NCI-H2029 (cell line): ENCODE measurements at regions not wholly inside any gene's neighbourhood (a gene's known extent, or its start where the extent isn't known, plus 50 kb on each side); places are given as distances from the start of the nearest gene placed in this dataset.

Source experiments
- DNase-seq: peaks from one replicate; lab custom pipeline; 2025; lab: John Stamatoyannopoulos, UW

DNA sequence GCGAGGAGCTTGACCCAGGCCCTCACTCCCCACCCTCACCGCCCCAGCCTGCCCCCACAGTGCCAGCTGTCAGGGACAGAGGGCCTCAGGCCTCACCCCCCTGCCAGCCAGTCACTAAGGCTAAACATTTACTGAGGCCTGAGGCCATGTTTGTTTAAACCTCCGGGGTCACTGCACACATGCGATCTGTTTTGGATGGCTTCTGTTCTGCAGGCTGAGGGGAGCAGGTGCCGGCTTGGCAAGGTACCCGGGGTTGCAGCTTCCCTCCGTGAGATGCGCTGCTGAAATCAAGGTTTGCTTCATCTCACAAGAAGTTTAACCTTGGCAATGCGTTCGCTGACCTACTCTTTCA, 103.3 kb upstream of the BOD1 start:
- DNase-seq: no peak

DNA sequence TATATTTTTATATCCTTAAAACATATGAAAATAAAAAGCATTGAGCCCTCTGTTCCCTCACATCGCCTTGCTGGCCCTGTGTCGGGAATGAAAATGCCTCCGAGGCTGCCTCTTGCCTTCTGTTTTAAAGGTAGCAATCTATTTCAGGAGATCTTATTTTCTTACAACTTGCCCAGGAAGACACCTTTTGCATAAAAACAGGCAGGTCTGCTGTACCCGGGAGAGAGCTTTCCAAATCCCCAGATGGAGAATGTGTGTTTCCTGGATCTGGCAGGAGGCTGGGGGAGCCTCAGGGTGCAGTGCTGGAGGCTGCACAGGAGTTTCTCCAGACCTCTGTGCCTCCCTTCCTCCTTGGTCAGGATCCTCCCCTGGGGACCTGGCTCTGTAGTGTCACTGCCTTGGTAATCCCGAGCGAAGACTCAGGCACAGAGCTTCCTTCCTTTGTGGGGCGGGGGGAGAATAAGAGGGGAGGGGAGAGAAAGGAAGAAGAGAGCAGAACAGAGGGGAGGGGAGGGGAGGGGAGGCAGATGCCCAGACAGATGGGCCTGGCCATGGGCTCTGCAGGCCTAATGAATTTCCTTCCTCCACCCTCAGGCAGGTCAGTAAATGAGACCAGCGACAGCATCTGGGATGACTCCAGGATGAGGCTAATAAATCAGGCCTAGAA, 104.0 kb upstream of the BOD1 start:
- DNase-seq: no peak

DNA sequence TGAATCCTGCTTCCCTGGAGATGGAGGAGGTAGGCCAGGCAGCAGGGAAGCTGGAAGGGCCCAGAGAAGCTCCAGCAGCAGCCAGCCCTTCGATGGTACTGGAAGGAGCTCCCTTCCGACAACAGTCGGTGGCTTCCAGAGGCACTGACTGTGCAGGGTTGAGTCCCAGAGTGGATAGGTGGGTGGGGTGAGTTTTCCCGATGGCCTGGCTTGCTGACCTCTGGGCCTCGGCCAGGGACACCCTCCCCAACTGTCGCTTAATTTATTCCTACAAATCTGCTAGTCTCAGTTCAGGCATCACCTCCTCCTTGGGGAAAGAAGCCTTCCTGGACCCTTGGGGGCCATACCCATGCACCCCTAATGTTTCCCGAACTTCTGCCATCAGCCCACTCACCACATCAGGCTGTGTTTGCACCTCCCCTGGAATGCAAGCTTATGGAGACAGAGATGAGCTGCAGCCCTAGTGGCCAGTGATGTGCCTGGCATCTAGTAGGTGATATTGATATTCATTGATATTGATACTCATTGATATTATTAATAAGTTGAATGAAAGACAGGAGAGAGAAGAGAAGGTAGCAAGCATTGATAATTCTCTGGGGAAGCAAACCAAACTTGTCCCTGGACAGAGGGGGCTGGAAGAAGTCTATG, 104.6 kb upstream of the BOD1 start:
- DNase-seq: no peak

DNA sequence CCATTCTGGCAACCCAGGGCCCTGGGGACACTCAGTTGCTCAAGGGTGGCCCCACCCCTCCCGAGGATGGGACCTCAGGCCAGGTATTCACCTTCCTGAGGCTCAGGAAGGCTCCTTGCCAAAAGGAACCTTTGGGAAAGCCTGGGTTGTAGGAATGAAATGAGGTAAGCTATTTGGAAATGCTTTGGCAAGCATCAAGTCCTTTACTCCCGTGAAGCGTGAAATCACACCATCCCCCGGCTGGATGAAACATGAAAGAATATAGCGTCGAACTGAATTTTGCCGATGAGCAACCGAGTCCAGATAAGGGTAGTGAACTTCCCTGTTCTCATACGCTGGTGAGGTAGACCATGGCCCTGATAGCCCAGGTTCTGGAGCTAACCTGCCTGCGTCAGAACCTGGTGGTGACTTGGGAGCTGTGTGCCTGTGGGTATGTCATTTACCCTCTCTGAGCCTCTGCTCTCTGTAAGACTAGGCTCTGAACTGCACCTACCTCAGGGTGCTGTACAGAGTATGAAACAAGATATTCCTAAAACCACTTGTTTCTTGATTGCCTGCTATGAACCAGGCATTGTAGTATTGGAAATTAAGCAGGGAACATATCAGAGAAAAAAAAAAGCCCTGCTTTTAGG, 105.3 kb upstream of the BOD1 start:
- no peak for DNase-seq

DNA sequence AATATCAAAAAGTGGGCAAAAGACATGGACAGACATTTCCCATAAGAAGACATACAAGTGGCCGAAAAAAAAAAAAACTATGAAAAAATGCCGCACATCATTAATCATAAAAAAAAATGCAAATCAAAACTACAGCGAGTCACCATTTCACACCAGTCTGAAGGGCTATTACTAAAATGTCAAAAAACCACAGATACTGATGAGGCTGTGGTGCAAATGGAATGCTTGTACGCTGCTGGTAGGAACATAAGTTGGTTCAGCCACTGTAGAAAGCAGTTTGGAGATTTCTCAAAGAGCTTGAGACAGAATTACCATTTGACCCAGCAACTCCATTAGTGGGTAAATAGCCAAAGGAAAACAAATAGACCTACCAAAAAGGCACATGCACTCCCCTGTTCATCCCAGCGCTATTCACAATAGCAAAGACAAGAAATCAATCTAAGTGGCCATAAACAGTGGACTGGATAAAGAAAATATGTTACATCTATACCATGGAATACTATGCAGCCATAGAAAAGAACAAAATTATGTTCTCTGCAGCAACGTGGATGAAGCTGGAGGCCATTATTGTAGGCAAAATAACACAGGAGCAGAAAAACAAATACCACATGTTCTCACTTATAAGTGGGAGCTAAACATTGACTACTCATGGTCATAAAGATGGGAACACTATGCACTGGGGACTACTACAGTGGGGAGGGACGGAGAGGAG, 110.6 kb upstream of the BOD1 start:
- no peak for DNase-seq

DNA sequence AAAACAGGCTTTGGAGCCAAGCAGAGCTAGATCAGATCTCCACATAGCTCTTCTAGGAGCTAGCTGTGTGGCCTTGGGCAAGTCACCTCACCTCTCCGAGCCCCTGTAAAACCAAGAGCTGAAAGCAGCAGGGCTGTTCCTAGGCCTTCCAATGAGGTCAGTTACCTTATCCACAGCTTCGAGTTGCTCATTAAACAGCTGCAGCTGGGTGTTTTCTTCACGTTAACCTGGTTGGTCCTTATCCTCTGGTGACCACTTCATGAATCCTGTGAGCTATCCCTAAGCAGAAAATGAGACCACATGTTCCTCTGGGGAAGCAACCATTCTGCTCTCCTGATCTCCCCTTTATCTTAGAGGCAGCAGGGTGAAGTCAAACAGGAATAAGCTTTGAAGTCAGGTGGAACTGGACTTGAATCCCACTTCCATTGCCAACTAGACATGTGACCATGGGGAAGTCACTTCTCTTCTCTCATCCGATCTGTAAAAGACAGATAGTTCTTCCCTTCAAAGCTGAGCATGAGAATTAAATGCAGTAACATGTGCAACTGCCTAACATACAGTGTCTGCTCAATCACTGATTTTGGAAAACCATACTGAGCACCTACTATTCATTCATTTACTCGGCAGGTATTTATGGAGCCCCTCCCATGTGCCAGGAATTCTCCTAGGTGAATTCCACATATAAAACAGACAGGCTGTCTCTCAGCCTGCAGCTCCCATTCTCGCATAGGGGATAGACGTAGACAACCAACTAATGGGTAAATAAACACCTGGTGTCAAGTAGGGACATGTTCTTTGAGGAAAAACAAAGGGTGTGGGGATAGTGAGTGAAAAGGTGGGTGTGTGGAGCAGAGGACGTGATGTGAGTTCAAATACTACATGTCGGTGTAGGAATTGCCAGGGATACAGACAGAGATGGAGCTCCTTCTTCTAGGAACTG, 111.7 kb upstream of the BOD1 start:
- no peak for DNase-seq

DNA sequence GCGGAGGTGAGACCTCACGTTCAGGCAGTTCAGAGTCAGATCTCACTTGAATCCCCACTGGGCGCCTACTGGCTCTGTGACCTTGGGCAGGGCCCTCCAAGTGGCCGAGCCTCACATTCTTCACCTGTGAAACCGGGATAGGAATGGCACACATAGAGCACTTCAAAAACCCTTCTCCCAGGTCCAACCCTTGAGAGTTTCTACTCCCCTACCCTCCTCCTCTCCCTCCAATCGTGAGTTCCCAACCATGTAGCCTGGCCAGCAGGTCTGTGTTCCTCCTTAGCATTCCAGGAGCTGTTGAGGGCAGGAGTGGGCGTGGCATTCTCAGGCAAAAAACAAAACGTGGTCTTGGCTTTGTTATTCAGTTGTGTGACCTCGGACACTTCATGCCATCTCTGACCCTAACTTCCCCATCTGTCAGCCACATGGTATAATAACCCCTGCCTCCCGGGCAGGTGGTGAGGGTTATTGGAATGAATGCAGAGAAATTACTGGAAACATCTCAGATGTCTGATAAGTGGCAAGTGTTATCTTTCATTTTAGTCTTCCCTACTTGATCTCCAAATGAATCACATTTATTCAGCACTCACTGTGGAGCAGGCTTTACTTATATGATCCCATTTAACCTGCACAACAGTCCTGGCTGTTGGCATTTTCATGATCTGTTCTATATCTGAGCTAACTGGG, 112.8 kb upstream of the BOD1 start:
- no peak for DNase-seq

DNA sequence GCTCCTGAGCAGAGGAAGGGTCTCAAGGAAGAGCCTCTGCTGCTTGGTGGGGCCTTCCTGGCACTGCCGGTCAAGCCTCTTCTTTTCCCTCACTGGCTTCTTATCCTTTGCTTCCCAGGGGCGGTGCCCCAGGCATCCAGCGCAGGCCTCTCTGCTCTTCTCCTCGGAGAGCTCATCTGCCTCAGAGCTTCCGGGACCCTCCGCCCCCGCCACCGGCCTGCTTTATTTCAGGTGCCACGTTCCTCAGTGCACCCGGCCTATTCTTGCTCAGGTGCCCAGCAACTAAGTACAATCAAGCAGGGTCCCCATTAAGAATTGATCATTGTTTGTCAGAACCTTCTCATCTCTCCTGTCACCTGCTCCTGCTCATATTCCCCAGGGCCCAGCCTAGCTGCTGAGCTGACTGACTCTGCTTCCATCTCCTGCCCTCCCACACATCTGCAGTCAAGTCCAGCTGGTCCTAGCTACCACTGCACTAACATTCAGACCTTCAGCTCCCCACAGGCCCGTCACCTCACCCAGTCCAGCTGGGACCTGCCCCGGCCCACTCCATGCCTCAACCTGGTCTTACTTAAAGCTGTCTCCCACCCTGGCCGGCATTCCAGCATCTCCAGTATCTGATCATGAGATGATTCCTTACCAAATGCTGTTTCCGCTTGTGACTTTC, 114.3 kb upstream of the BOD1 start:
- no peak for DNase-seq

DNA sequence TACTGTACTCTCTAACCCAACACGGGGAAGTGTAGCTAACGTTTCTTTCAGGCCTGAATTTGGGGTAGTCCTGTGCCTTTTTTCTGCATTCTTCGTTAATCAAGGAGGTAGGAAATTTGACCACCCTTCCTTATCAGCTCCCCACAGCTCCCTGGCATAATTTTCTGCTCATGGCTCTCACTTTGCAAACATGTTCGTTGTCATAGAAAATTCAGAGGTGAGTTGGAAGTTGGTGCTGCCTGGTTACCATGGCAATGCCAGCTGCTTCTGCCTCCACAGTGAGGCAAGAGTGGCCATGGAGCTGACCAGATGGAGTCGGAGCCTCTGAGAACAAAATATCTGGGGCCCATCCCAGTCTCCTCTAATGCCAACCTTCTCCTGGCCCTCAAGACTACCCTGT, 116.6 kb upstream of the BOD1 start:
- no peak for DNase-seq

DNA sequence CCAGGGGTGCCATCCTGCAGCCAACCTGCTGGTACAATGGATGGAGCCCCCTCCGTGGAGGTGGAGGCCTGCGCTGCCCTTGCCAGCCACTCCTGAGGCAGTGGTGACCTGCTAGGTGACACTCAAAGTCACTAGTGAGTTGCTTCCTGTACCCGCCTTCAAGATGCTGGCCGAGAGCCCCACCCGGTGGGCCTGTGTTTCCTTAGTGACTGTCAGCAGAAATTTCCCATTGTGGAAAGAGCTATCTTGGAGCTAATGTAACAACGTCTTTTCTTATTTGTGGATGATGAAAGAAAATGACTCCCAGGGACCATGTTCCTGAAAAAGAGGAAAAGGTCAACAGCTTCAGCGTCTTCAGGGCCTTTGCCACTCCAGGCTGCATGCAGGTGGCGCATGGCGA, 117.0 kb upstream of the BOD1 start:
- DNase-seq: no peak

DNA sequence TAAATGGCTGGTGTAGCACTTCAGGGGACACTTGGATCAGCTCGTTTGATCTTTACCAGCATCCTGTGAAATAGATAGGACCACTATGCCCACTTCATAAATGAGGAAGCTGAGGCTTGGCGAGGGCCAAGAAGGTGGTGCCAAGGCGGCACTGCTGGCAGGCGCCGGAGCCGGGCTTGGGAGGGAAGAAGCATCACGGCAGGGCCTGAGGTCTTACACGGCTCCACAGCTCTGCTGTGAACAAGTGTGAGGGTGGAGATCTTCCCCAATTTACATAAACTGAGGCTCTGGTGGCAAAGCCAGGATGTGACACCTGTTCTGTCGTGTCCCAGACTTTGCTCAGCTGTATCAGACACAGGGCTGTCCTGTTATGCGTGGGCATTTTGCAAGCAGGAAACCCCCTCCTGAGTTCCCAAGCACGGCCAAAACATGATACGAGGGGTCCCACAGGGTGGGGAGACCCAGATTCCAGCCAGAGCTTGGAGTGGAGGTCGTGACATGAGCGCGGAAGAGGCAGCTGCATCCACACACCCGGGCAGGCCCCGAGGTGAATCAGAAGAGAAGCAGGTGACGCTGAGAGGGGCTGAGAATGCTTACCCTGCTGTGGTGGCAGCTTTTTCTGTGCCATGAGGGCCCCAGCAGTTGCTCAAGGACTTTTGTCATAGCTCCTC, 117.5 kb upstream of the BOD1 start:
- no peak for DNase-seq

DNA sequence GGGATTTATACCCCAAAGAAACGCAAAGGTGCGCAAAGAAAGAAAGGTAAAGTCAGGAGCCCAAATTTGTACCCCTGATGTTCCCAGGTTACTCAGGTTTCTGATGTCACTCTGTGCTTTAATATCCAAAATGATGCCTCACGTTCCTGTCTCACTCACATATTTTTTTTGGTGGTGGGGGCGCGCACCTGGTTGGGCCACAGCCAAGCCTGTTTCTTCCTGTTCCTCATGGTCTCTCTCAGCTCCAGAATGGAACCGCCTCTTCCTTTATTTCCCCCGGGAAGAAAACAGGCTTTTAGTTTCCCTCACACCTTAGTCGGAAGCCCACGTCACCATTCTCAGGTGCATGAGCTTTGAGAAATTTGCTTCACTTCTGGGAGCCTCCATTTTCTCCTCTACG, 118.3 kb upstream of the BOD1 start:
- no peak for DNase-seq

DNA sequence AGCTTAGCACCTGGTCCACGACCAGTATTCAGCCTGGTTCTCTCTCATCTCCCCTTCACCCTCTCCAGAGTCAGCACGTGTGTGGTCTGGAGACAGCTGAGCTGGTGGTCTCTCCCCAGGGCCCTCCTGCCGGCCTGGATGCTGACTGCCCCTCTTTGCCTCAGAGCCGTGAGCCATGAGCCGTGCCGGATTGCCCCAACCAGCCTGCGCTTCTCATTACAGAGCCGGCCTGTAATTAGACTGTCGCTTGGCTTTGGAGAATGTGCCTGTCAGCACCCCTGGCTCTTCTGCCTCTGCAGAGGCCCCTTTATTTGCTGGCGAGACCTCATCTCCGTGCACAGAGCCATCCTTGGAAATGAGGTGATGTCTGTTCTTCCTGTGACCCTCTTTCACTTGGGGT, 118.7 kb upstream of the BOD1 start:
- no peak for DNase-seq

DNA sequence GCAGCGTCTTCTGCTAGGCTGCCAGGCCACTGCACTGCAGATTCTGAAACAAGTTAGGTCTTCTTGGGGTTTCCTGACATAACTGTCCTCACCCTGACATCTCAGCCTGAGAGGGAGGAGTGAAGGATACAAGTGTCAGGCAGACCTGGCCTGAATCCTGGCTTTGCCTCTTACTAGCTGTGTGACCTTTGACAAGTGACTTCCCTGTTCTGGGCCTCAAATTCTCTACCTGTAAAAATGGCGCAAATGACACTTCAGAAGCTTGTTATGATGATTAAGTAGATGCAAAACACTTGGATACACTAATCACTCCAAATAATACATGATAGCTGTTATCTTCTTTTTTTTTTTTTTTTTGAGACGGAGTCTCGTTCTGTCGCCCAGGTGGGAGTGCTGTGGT, 119.2 kb upstream of the BOD1 start:
- DNase-seq: no peak

DNA sequence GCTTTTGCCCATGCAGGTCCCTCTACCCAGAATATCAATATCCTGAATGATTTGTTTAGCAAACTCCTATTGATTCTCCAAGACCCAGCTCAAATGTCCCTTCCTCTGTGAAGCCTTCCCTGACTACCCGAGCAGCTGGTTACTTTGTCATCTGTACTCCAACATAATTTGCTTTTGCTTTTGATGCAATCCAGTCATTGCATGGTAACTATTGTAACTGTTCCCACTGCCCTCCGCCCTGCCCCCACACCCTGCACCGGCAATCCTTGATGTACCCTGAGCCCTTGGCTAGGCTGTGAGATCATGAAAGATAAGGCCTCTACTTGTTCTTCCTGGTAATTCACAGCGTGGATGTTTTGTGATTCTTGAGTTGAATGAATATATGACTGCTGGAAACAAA, 119.9 kb upstream of the BOD1 start:
- no peak for DNase-seq

DNA sequence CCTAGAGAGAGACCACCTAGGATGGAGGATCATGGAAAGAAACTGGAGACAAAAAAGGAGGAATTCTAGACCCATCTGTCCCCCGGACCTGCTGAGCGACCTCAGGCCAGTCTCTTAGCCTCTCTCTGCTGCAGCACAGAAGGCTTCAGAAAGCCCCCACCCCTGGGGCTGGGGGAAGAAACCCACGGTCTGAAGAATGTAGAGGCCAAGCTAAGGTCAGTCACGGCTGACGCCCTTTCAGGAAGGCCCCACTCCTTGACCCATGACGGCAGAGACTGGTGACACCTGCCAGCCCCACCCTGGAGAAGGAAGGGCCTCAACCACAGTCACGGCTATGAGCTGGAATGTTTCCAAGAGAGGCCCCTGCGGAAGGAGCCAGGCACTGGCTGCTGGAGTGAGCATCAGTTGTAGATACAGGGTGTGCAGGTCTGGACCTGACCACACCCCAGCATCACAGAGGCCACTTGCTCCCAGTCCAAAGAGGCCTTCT, 120.5 kb upstream of the BOD1 start:
- peak; percentile 33 for DNase-seq

DNA sequence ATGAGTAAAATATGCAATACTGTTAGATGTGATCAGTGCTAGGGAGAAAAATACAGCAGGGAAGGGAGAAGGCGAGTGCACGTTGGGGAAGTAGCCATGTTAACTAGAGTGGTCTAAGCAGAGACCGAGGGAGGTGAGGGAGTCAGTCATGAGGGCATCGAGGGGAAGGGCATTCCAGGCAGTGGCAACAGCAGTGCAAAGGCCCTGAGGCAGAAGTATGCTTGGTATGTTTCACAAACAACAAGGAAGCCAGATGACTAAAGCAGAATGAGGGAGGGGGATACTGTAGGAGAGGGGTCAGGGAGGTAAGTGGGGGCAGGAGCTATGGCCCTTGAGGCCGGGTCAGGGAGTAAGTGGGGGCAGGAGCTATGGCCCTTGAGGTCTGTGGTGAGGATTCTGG, 123.3 kb upstream of the BOD1 start:
- no peak for DNase-seq

DNA sequence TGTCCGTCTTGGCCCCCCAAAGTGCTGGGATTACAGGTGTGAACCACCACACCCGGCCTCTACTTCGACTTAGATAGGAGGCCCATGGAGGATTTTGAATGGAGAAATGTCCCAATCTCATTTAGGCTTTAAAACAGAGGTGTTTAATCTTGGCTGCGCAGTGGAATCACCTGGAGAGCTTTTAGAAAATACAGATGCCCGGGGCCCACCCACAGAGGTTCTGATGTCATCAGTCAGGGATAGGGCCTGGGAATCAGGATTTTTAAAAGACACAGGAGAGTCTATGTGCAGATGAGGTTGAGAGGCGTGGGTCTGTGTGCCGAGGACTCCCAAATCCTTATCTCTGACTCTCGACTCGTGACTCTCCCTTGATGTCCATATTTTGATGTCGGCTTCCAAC, 124.0 kb upstream of the BOD1 start:
- DNase-seq: no peak

DNA sequence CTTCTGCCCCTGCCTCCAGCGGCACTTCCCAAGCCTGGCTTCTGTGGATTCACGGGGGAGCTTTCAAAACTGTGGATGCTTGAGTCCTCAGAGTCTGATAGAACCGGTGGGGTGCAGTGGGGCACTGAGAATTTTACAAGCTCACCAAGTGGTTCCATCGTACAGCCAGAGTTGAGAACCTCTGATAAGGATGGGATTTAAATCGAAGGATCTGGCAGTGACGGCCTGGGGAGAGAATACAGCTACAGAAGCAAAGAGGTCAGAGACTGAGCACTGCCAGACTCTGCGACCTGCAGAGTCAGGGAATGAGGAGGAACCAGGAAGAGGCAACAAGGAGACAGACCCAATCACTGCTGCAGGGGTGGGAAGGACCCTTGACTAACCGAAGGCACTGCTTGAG, 124.6 kb upstream of the BOD1 start:
- DNase-seq: no peak

DNA sequence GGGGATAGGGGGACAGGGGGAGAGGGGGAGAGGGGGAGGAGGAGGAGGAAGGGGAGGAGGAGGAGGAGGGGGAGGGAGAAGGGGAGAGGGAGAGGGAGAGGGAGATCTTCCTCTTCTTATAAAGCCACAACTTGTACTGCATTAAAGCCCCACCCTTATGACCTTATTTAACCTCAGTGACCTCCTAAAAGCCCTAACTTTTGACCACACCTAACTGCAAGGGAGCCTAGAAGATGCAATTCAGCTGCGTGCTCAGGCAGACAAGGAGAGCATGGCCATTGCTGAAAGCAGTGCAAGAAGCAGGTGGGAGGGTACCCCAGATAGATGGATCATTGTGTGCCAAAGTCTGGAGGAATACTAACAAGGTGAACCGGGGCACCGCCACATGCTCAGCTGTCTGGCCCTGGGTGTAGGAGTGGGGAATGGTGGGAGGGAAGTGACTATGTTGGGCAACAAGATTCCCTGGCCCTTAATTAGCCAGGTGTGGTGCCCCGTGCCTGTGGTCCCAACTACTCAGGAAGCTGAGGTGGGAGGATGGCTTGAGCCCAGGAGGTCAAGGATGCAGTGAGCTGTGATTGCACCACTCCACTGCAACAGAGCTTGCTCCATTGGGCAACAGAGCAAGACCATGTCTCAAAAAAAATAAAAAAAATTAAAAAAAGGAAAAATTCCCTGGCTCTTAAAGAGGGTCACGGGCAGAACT, 125.4 kb upstream of the BOD1 start:
- no peak for DNase-seq
